HG03457 (cell line): ENCODE measurements at regions not wholly inside any gene's neighbourhood (a gene's known extent, or its start where the extent isn't known, plus 50 kb on each side); places are given as distances from the start of the nearest gene placed in this dataset.
"Not testable (repeated sequence)": the region's sequence is repeated elsewhere in the genome, so short reads cannot be mapped to it uniquely, and the experiment has no call there.

Source experiments
- ATAC-seq: cut with Tn5 transposase; IDR thresholded peaks from one replicate; pipeline ENCODE4 v1.9.1; 2021; ENCODE audit warnings: moderate number of reproducible peaks; ENCODE audit not compliant: unreplicated experiment

GRCh38 chr4:96390404-96390803 is 550.5 kb downstream of the PDHA2 start:
- ATAC-seq = no peak

GRCh38 chr4:96395747-96396146 is 555.9 kb downstream of the PDHA2 start:
- no peak for ATAC-seq

DNA sequence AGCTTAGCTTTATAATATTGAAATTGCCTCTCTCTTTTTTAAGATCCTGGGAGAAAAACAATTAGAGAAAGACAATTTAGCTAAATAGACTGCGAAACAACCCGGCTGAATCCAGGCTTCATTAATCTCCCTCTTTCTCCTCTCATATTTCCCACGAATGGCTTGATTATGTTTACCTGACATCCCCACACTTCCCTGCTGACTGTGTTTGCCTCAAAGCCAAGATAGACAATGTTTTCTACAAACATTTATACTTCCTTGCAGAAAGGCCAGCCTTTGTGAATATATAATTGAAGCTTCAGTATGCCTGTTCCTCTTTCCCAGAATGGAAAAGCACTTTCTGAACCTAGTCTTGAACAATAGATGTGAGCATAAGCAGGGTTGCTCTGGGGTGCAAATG is 566.8 kb downstream of the PDHA2 start:
- ATAC-seq = no peak

DNA sequence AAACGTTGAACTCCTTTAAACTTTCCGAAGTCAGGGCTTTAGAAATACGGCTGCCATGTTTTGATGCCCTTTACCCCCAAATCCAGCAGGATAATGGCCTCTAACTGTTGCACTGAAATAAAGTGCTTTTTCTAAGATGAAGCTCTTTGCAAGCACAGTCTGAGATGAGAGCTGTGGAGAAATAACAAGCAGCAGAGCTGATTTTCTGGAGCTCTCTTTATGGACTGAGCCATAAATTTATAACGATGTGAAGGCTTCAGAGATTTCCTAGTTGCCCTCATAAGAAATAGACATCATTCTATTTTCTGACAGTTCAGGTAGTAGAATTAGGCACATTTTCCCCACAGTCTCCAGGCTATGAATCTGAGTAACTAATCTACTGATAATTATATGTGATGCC is 567.3 kb downstream of the PDHA2 start:
- no peak for ATAC-seq

DNA sequence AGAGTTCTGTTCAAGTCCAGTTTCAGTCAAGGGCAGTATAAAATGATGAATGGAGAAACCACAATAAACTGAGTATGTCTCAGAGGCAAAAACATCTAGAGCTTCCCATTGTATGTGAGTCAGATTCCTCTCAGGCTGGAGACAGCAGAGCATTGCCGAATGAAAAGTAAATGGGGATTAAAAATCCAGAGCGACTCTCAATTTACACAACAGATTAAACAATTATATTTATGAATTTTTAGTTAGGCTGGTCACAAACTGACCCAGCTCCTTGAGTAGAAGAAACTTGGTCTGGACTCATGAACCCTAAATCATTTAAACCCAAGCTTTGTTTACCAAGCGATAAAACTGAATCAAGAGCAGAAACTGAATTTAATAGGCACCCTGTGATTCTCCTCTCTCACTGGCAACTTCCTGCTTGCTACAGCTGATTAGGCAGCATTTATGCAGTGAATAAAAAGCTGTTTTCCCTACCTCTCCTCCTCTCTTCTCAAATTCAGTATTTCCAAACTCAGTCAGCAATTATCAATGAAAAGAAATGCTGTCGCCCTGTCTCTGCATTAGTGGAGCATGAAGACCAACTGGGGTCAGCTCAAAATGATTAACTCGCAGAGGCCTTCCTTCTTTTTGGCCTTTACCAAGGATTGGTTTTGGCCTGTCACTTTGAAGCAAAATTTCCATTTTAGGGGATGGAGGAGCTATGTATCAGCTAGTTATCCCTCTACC is 568.0 kb downstream of the PDHA2 start:
- ATAC-seq = no peak

DNA sequence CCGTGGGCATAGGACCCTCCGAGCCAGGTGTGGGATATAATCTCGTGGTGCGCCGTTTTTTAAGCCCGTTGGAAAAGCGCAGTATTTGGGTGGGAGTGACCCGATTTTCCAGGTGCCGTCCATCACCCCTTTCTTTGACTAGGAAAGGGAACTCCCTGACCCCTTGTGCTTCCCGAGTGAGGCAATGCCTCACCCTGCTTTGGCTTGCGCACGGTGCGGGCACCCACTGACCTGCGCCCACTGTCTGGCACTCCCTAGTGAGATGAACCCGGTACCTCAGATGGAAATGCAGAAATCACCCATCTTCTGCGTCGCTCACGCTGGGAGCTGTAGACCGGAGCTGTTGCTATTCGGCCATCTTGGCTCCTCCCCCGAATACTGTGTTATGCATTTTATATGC is 575.0 kb downstream of the PDHA2 start:
- ATAC-seq = not testable (repeated sequence)

DNA sequence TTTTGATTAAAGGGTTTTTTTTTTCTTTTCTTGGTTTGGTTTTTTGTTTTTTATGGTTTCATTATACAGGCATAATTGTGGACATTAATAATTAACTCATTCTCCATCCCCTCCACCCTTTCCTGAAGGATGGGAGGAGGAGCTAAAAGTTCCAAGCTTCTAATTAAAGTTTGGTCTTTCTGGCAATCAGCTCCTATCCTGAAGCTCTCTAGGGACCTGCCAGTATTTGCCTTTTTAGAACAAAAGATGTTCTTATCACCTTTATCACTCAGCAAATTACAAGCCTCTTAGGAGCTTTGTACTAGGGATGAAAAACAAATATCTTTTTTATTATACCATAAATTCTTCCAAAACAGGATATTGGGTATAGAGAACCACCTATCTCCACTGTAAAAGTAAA is 589.8 kb downstream of the PDHA2 start:
- ATAC-seq = no peak

DNA sequence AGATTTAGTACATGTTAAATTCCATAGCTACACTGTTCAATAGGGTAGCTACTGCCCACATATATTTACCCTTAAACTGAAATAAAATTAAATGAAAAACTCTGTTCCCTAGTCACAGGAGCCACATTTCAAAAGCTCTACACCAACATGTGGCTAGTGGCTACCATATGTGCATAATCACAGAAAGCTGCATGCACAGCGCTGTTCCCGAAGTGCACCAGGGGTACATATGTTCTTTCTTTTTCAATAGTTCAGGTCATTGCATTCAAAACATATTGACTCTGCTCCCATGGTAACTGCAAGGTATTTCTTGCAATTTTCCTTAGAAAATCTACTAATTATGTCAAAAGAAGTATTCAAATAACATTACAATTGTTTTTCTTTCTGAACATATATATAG is 591.2 kb downstream of the PDHA2 start:
- ATAC-seq = no peak

- no peak for ATAC-seq
Observed at GRCh38 chr4:96448315-96448872, 608.5 kb downstream of the PDHA2 start.

DNA sequence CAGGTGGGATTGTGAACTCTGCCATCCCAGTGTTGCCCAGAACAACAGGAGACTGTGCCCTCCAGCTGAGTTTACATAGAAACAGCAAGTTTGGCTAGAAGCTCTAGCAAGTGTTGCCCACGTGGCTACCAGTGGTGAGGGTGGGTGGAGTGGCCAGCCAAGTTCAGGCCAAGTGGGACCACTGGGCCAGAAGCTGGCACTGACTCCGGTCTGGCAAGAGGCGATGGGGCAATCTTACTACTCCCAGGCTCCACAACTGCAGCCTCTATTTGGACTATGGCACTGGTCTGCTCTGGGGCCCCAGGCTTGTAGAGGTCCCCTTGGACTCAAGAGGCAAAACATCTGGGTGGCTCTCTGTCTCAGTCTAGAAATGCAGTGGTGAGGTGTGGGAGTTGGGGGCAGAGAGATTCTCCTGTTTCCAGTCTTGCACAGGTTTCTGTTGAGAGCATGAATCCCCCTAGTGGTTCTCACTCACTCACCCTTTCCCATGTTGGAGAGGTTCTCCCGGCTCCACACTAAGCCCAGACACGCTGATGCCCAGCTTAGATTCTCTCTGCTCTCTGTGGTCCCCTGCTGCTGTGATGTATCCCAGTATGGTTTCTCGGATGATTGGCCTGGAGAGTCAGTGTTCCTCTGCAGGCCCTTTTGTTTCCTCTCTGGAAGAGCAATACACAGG is 615.3 kb downstream of the PDHA2 start:
- ATAC-seq = no peak

DNA sequence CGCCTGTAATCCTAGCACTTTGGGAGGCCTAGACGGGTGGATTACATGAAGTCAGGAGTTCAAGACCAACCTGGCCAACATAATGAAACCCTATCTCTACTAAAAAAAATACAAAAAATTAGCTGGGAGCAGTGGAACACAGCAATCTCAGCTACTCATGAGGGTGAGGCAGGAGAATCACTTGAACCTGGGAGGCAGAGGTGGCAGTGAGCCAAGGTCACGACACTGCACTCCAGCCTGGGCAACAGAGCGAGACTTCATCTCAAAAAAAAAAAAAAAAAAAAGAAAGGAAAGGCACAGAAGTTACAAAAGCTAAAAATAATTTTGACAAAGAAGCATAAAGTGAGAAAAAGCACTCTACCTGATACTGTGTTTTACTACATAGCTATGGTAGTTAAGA is 618.1 kb downstream of the PDHA2 start:
- ATAC-seq = not testable (repeated sequence)

GRCh38 chr4:96459105-96459504 is 619.2 kb downstream of the PDHA2 start:
- no peak for ATAC-seq

- ATAC-seq = no peak
Observed at GRCh38 chr4:96465834-96466233, 625.9 kb downstream of the PDHA2 start.

GRCh38 chr4:96471956-96472867 is 632.3 kb downstream of the PDHA2 start:
- ATAC-seq = no peak

- ATAC-seq = no peak
Observed at GRCh38 chr4:96473246-96473645, 633.4 kb downstream of the PDHA2 start.

DNA sequence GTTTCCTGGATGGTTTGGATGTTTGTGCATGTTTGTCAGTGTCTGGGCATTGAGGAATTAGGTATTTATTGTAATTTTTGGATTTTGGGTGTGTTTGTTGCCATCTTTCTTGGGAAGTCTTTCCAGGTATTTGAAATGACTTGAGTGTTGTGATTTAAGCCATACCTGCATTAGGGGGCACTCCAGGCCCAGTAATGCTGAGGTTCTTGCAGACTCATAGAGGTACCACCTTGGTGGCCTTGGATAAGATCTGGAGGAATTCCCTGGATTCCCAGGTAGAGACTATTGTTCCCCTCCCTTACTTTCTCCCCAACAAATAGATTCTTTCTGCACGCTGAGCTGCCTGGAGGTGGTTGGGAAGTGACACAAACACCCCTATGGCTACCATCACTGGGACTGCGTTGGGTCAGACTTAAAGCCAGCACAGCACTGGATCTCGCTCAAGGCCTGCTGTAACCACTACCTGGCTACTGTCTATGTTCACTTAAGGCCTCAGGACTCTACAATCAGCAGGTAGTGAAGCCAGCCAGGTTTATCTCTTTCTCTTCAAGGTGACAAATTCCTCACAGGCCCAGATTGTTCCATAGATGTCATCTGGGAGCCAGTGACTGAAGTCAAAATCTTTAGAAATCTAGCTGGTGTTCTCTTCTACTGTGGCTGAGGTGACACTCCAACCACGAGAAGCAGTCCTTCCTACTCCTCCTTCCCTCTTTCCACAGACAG is 643.6 kb downstream of the PDHA2 start:
- ATAC-seq = no peak

DNA sequence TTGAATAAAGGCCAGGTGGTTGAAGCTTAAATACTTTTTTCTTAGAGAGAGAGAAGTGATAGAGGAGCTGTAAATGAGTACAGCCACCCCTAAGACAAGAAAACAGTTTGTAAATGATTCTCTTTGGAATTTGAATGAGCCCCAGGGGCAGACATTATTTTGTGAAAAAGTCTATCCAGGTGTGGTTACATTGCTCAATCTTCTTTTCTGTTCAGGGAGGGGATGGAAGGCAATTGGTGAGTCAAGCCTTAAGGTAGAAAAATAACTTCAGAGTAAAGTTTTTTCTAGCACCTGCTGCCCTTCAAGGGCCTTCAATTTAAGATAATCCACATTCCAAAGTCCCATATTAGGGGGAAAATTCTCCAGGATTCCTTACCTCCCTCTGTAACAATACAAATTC is 646.7 kb downstream of the PDHA2 start:
- ATAC-seq = no peak

GRCh38 chr4:96497621-96498020 is 657.7 kb downstream of the PDHA2 start:
- ATAC-seq = no peak

- ATAC-seq = no peak
Observed at GRCh38 chr4:96504386-96504785, 664.5 kb downstream of the PDHA2 start.

DNA sequence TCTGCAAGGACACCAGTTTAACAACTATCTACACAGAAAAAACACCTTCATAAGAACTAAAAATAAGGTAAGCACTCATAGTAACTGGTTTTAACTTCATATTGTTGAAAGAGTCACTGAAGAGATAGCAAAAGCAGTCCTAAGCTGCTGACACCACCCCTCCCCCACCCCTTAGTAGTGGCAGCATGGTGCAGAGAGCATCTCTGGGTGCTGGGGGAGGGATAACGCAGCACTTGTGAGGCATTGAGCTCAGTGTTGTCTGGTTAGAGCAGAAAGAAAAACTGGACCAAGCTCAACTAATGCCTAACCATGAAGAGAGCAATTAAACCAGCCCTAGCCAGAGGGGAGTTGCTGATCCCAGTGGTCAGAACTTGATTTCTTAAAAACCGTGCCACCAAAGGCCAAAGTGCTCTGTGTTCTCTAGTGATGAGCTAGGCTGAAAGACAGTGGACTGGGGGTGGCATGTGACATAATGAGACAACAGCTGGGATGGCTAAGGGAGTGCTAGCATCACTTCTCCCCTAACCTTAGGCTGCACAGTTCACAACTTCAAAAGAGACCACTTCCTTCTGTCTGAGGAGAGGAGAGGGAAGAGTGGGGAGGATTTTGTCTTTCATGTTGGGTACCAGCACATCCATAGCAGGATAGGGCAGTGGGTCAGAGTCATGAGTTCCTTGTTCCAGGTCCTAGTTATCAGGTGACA is 669.3 kb downstream of the PDHA2 start:
- no peak for ATAC-seq
